OCI-LY3 (cell line): ENCODE measurements at regions not wholly inside any gene's neighbourhood (a gene's known extent, or its start where the extent isn't known, plus 50 kb on each side); places are given as distances from the start of the nearest gene placed in this dataset.
A peak's percentile ranks its signal among the peaks of the same experiment; 100 is the strongest.

Source experiments
- H2AFZ ChIP-seq: fragments of 200-600, 300-600 bp; shearing (Covaris generic); 2 replicates; pipeline ENCODE4 v1.6.0; 2014; ENCODE audit warnings: antibody characterized with exemption, low read depth, low read length
- H3K27ac ChIP-seq: fragments of 200-600, 300-600 bp; sonication (generic); 2 replicates; pipeline ENCODE4 v1.5.1; 2014; ENCODE audit warnings: mild to moderate bottlenecking, low read length, moderate library complexity, mixed read lengths
- H3K27me3 ChIP-seq: fragments of 200-600, 300-600 bp; sonication (generic); 2 replicates; pipeline ENCODE4 v1.6.1; 2014; ENCODE audit warnings: low read depth, low read length, mixed read lengths
- H3K36me3 ChIP-seq: fragments of 200-600, 300-600 bp; sonication (generic); replicated peaks from 2 replicates; pipeline ENCODE3; 2014; ENCODE audit warnings: low read depth, low read length, mixed read lengths
- H3K4me1 ChIP-seq: fragments of 300-600, 200-600 bp; sonication (generic); 2 replicates; pipeline ENCODE4 v1.6.1; 2014; ENCODE audit warnings: low read length, mixed read lengths
- H3K4me2 ChIP-seq: fragments of 200-600, 300-600 bp; sonication (generic); 2 replicates; pipeline ENCODE4 v1.6.1; 2014; ENCODE audit warnings: low read length, mixed read lengths
- H3K4me3 ChIP-seq: fragments of 300-600, 200-600 bp; sonication (generic); 2 replicates; pipeline ENCODE4 v1.5.1; 2014; ENCODE audit warnings: antibody characterized with exemption, mild to moderate bottlenecking, low read length, moderate library complexity
- H3K79me2 ChIP-seq: fragments of 300-600, 200-600 bp; shearing (Covaris generic); 2 replicates; pipeline ENCODE4 v1.6.1; 2014; ENCODE audit warnings: mild to moderate bottlenecking, low read length, mixed read lengths
- H3K9ac ChIP-seq: fragments of 300-600, 200-600 bp; shearing (Covaris generic); 2 replicates; pipeline ENCODE4 v1.6.0; 2014; ENCODE audit warnings: mild to moderate bottlenecking, low read length, moderate library complexity
- H3K9me3 ChIP-seq: fragments of 200-600, 300-600 bp; shearing (Covaris generic); 2 replicates; pipeline ENCODE4 v1.6.1; 2014; ENCODE audit warnings: low read length, mixed read lengths; ENCODE audit not compliant: insufficient read depth
- H4K20me1 ChIP-seq: fragments of 200-600, 300-600 bp; sonication (generic); 2 replicates; pipeline ENCODE4 v1.6.1; 2016; ENCODE audit warnings: low read length, mixed read lengths; ENCODE audit not compliant: insufficient read depth
- EZH2phosphoT487 ChIP-seq: fragments of 200-600 bp; shearing (Covaris generic); IDR thresholded peaks from 2 replicates; pipeline ENCODE4 v1.6.1; 2018; ENCODE audit warnings: antibody characterized with exemption, mixed run types, low read depth
- TF ChIP-seq, protein P1 (sequence below): fragments of 200-600, 300-600 bp; sonication (generic); IDR thresholded peaks from 2 replicates; pipeline ENCODE4 v1.5.1; 2014; ENCODE audit warnings: antibody characterized with exemption, low read length, low read depth

DNA sequence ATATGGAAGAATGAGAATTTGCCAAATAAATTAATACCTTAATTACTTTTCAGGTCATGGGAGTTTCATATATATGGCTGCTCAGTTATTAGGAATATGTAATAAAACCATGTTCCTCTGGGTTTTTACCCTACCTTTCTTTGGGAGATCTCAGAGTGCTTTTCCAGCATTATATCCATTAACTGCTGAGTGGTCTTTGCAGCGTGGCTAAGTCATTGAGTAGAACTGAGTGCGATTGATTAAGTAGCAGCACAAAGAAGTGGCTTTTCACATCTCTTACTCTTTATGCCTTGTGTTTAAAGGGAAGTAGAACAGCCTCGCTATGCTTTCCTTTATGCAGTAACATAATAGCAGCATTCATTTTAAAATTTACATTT, 340.1 kb downstream of the SNAPC1 start:
- Histone ChIP-seq H2AFZ (no peak overlapping the region), H3K4me1 (peaks cover 39% of the 10 kb centered on the region), H3K4me2 (no peak overlapping the region), H3K36me3 (peaks cover 10% of the 10 kb centered on the region), H3K27me3 (peaks cover 57% of the 10 kb centered on the region), H3K9ac (no peak overlapping the region), H3K4me3 (no peak overlapping the region), H4K20me1 (no peaks in the 10 kb centered on the region), H3K9me3 (no peaks in the 10 kb centered on the region; the same call in 1 of the 2 replicates), H3K79me2 (no peaks in the 10 kb centered on the region), H3K27ac (no peak overlapping the region)
- TF ChIP-seq, protein P1, sequence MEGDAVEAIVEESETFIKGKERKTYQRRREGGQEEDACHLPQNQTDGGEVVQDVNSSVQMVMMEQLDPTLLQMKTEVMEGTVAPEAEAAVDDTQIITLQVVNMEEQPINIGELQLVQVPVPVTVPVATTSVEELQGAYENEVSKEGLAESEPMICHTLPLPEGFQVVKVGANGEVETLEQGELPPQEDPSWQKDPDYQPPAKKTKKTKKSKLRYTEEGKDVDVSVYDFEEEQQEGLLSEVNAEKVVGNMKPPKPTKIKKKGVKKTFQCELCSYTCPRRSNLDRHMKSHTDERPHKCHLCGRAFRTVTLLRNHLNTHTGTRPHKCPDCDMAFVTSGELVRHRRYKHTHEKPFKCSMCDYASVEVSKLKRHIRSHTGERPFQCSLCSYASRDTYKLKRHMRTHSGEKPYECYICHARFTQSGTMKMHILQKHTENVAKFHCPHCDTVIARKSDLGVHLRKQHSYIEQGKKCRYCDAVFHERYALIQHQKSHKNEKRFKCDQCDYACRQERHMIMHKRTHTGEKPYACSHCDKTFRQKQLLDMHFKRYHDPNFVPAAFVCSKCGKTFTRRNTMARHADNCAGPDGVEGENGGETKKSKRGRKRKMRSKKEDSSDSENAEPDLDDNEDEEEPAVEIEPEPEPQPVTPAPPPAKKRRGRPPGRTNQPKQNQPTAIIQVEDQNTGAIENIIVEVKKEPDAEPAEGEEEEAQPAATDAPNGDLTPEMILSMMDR, result no peak
- no peak for TF ChIP-seq EZH2phosphoT487

DNA sequence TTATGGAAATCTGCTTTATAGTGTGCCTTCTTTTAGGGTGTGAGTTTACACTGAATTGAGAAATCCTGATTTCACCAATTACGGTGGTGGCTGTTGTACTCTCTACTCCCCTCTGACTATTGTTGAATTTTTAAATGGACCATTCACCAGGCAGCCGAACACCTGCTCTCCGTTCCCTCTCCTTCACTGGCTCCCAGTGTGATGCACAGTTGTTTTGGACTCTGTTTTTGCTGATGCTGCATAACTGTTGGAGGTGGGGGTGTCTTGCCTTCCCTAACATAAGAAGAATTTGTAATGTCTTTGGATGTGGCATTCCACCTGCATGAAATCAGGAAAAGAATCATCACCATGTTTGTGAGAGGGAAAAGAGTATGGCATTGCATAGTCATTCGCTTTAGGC, 341.2 kb downstream of the SNAPC1 start:
- Histone ChIP-seq H3K27me3 (peaks cover 50% of the 10 kb centered on the region), H3K27ac (no peak overlapping the region), H3K4me1 (peaks cover 37% of the 10 kb centered on the region), H3K4me2 (no peak overlapping the region), H4K20me1 (no peaks in the 10 kb centered on the region), H3K79me2 (no peaks in the 10 kb centered on the region), H3K9me3 (no peaks in the 10 kb centered on the region; the same call in 1 of the 2 replicates), H3K9ac (no peak overlapping the region), H3K4me3 (no peak overlapping the region), H2AFZ (no peak overlapping the region), H3K36me3 (peaks cover 10% of the 10 kb centered on the region)
- no peak for TF ChIP-seq EZH2phosphoT487
- TF ChIP-seq, protein P1, result no peak

DNA sequence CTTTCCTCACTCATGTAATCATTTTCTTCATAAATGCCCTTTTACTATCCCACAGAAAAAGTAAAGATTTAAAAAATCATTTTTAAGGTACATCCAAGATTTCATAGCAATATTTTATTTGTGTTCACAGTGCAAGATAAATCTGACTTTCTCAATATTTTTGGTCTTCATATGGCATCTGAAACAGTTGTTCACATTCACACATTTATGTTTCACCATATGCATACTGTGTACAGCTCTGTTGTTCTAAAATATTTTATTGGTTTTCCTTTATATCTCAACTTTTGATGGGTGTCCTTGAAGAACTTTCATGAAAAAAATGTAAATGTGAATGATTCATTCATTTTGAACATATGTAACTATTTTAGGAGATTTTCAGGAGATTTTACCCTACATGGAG, 348.7 kb downstream of the SNAPC1 start:
- no peak overlapping the region for H3K9ac ChIP-seq
- H3K36me3 ChIP-seq, result no peaks in the 10 kb centered on the region
- no peaks in the 10 kb centered on the region for H3K9me3 ChIP-seq
- H3K27me3 ChIP-seq, result peaks cover 9% of the 10 kb centered on the region
- H4K20me1 ChIP-seq, result no peaks in the 10 kb centered on the region
- no peaks in the 10 kb centered on the region for H3K79me2 ChIP-seq
- peaks cover 10% of the 10 kb centered on the region for H3K4me1 ChIP-seq
- no peak overlapping the region for H3K4me2 ChIP-seq
- no peak overlapping the region for H2AFZ ChIP-seq
- TF ChIP-seq, protein P1, result no peak
- TF ChIP-seq EZH2phosphoT487, result no peak
- no peak overlapping the region for H3K4me3 ChIP-seq
- H3K27ac ChIP-seq, result no peak overlapping the region

DNA sequence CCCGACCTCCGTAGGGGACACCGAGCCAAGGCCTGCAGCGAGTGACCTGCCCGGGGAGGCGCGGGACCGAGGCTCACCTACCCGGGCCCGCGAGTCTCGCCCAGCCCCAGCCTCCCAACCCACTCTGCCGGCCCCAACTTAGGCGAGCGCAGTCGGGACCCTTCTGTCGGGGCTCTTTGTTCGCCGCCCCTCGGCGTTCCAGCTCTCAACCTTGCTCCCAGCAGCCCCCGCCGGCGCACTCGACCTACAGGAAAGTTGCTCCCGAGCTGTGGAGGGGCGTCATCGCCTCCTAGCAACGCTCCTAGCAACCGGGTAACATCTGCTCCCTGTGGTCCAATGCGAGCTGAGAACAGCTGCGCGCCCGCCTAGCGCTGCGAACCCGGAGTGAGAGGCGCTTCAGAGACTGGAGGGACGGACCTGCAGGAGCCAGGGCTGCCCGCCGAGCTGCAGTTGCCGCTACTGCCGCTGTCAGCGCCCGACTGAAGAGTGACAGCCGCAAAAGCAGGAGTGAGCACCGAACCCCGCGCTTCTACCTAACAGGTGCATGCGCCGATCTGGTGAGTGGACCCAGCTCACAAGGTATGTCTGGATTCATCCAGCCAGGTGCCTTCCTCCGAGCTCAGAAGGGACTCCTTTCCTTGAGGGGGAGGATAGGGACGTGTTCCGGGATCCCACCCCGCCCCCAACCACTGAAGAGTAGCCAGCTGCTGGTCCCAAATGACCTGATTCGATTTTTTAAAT, 355.0 kb downstream of the SNAPC1 start:
- Histone ChIP-seq H2AFZ (no peak overlapping the region), H3K4me1 (peaks cover 32% of the 10 kb centered on the region), H4K20me1 (no peaks in the 10 kb centered on the region), H3K9me3 (no peaks in the 10 kb centered on the region), H3K27ac (no peak overlapping the region), H3K4me3 (peak overlapping the region; percentile 58), H3K27me3 (peaks cover 24% of the 10 kb centered on the region), H3K79me2 (no peaks in the 10 kb centered on the region), H3K9ac (no peak overlapping the region), H3K4me2 (peak overlapping the region; percentile 48), H3K36me3 (no peaks in the 10 kb centered on the region)
- TF ChIP-seq, protein P1, result peak; percentile 18
- no peak for TF ChIP-seq EZH2phosphoT487
